ENCODE measurements at regions not wholly inside any gene's neighbourhood (a gene's known extent, or its start where the extent isn't known, plus 50 kb on each side); places are given as distances from the start of the nearest gene placed in this dataset.

GRCh38 chrX:8232406-8232805 is 61.3 kb upstream of the VCX2 start:
- no peak overlapping the region for H3K27ac Mint-ChIP-seq
- CTCF ChIA-PET, result no interaction called here
- H3K4me3 Mint-ChIP-seq, result no peak overlapping the region
- POLR2A ChIA-PET, result no interaction called here
- H3K36me3 Mint-ChIP-seq (ENCODE audit: low read depth), result no peaks in the 10 kb centered on the region
- H3K4me1 Mint-ChIP-seq, result no peaks in the 10 kb centered on the region
- DNase-seq, result no peak
- H3K9me3 Mint-ChIP-seq, result no peaks in the 10 kb centered on the region
- H3K27me3 Mint-ChIP-seq, result no peaks in the 10 kb centered on the region

- CTCF ChIA-PET, result no interaction called here
- no peaks in the 10 kb centered on the region for H3K9me3 Mint-ChIP-seq
- H3K4me3 Mint-ChIP-seq, result no peak overlapping the region
- no peaks in the 10 kb centered on the region for H3K36me3 Mint-ChIP-seq (ENCODE audit: low read depth)
- no peak for DNase-seq
- POLR2A ChIA-PET, result no interaction called here
- no peaks in the 10 kb centered on the region for H3K27me3 Mint-ChIP-seq
- H3K4me1 Mint-ChIP-seq, result no peaks in the 10 kb centered on the region
- H3K27ac Mint-ChIP-seq, result no peak overlapping the region
Observed at GRCh38 chrX:8233091-8233490, 62.0 kb upstream of the VCX2 start.

DNA sequence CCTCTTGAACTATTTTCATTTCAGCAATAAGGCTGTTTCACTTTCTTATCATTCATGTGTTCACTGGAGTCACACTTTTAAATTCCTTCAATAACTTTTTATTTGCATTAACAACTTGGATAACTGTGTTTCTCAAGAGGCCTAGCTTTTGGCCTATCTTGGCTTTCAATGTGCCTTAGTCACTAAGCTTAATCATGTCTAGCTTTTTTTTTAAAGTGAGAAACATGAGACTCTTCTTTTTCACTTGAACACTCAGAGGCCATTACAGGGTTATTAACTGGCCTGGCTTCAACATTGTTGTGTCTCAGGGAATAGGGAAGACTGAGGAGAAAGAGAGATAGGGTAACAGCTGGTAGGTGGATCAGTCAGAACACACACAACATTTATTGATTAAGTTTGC is 64.0 kb upstream of the VCX2 start:
- H3K4me1 Mint-ChIP-seq, result no peaks in the 10 kb centered on the region

GRCh38 chrX:8237718-8238117 is 66.7 kb upstream of the VCX2 start:
- no peak for DNase-seq
- ChIA-PET CTCF (no interaction called here), POLR2A (no interaction called here)
- no peak overlapping the region for H3K27ac Mint-ChIP-seq
- peaks cover 4% of the 10 kb centered on the region for H3K9me3 Mint-ChIP-seq
- H3K4me3 Mint-ChIP-seq, result no peak overlapping the region
- no peaks in the 10 kb centered on the region for H3K27me3 Mint-ChIP-seq
- H3K4me1 Mint-ChIP-seq, result no peaks in the 10 kb centered on the region
- H3K36me3 Mint-ChIP-seq (ENCODE audit: low read depth), result no peaks in the 10 kb centered on the region

More for the DNA sequence above, 64.0 kb upstream of the VCX2 start:
- no peak for DNase-seq
- ChIA-PET CTCF (no interaction called here), POLR2A (no interaction called here)
- H3K27ac Mint-ChIP-seq, result no peak overlapping the region
- H3K4me3 Mint-ChIP-seq, result no peak overlapping the region
- H3K36me3 Mint-ChIP-seq (ENCODE audit: low read depth), result no peaks in the 10 kb centered on the region
- H3K9me3 Mint-ChIP-seq, result no peaks in the 10 kb centered on the region
- H3K27me3 Mint-ChIP-seq, result no peaks in the 10 kb centered on the region

GRCh38 chrX:8242431-8243020 is 71.5 kb upstream of the VCX2 start:
- ChIA-PET POLR2A (no interaction called here), CTCF (no interaction called here)
- no peak overlapping the region for H3K4me3 Mint-ChIP-seq
- no peaks in the 10 kb centered on the region for H3K36me3 Mint-ChIP-seq (ENCODE audit: low read depth)
- H3K27me3 Mint-ChIP-seq, result no peaks in the 10 kb centered on the region
- no peaks in the 10 kb centered on the region for H3K4me1 Mint-ChIP-seq
- H3K27ac Mint-ChIP-seq, result no peak overlapping the region
- peaks cover 4% of the 10 kb centered on the region for H3K9me3 Mint-ChIP-seq
- no peak for DNase-seq

DNA sequence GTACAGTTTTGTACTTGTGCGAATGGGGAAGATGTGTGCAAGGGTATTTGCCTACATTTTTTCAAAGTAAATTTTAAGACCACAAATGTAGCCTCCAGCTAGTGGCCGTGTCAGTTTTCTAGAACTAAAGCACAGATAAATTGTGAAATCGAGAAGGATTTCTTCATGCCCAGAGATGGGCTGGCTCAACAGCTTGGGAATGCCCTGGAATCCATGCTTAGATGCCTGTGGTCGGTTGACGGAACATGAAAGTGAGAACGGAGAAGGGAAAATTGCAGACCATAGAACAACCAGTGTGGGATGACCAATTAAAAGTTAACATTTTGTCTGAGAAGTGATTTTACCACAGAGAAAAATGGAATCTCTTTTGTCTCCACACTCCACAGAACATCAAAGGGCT is 73.2 kb upstream of the VCX2 start:
- H3K27ac Mint-ChIP-seq, result no peak overlapping the region
- POLR2A ChIA-PET, result no interaction called here
- H3K36me3 Mint-ChIP-seq (ENCODE audit: low read depth), result no peaks in the 10 kb centered on the region
- H3K9me3 Mint-ChIP-seq, result peaks cover 4% of the 10 kb centered on the region
- CTCF ChIA-PET, result no interaction called here
- no peaks in the 10 kb centered on the region for H3K27me3 Mint-ChIP-seq
- H3K4me1 Mint-ChIP-seq, result no peaks in the 10 kb centered on the region
- no peak overlapping the region for H3K4me3 Mint-ChIP-seq
- no peak for DNase-seq

- H3K27me3 Mint-ChIP-seq, result no peaks in the 10 kb centered on the region
- peaks cover 4% of the 10 kb centered on the region for H3K9me3 Mint-ChIP-seq
- ChIA-PET POLR2A (no interaction called here), CTCF (no interaction called here)
- H3K36me3 Mint-ChIP-seq (ENCODE audit: low read depth), result no peaks in the 10 kb centered on the region
- no peaks in the 10 kb centered on the region for H3K4me1 Mint-ChIP-seq
- H3K4me3 Mint-ChIP-seq, result no peak overlapping the region
- no peak overlapping the region for H3K27ac Mint-ChIP-seq
- no peak for DNase-seq
Observed at GRCh38 chrX:8245411-8245810, 74.3 kb upstream of the VCX2 start.

DNA sequence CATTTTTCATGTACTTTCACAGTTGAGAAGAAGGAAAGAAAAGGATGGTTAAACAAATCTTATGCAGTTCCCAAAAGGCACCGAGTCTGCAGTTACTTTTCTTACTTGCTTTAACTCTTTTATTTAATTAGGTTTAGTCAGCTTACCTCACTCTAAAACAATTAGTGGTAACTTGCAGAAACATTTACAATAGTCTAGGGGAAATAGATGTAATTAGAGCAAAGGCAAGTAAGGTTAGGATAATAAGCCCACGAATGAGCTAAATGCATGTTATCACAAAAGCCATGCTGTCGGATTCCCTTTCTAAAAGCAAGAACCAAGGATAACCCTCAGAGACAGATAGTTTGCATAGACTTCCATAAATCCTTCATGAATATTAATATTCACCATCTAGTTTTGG is 82.0 kb upstream of the VCX2 start:
- CTCF ChIA-PET, result no interaction called here
- Mint-ChIP-seq H3K27ac (no peak overlapping the region), H3K9me3 (peaks cover 4% of the 10 kb centered on the region), H3K4me1 (no peaks in the 10 kb centered on the region), H3K4me3 (no peak overlapping the region), H3K36me3 (ENCODE audit: low read depth) (no peaks in the 10 kb centered on the region), H3K27me3 (no peaks in the 10 kb centered on the region)
- no peak for DNase-seq
- POLR2A ChIA-PET, result no interaction called here

GRCh38 chrX:8254401-8254800 is 83.3 kb upstream of the VCX2 start:
- Mint-ChIP-seq H3K36me3 (ENCODE audit: low read depth) (no peaks in the 10 kb centered on the region), H3K27me3 (no peaks in the 10 kb centered on the region), H3K4me1 (no peaks in the 10 kb centered on the region), H3K27ac (no peak overlapping the region), H3K4me3 (no peak overlapping the region), H3K9me3 (peaks cover 4% of the 10 kb centered on the region)
- POLR2A ChIA-PET, result no interaction called here
- DNase-seq, result no peak
- CTCF ChIA-PET, result no interaction called here

DNA sequence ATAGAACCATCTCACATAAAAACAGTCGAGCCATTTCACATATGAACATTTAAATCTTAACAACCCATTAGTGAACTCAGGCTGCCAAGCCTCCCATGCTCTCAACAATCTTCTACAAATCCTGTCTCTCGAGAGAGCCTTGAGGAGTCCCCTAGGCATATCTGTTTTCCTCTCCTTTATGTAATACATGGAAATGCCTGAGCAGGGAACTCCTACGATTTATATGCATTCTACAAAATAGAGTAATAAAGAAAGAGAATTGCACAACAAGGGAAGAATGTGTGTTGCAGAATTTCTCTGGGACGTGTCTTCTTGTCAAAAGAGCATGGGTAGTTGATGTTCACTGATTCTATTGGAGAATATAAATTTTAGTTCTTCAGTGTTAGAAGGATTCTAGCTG is 101.8 kb upstream of the VCX2 start:
- Mint-ChIP-seq H3K27ac (no peak overlapping the region), H3K9me3 (peaks cover 6% of the 10 kb centered on the region), H3K4me1 (no peaks in the 10 kb centered on the region), H3K36me3 (ENCODE audit: low read depth) (no peaks in the 10 kb centered on the region), H3K27me3 (no peaks in the 10 kb centered on the region), H3K4me3 (no peak overlapping the region)
- DNase-seq, result no peak
- ChIA-PET CTCF (no interaction called here), POLR2A (no interaction called here)

DNA sequence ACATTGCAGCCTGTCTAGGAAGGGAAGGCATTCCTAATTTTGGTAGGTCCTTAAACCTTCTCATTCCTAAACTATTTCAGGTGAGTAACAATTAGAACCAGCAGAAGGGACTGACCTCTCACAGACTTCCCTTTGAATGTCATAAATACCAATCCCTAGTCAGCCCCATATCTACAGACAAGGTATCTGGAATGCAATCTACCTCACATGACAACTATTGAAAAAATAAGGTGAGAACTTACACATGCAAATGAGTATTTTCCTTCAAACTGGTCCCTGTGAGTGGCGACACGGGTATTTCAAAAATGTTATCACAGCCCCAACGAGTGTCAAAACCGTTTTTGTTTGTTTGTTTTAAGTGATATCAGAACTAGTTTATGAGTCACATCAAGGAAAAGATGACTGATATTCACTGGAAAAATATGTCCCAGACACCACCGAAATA is 102.4 kb upstream of the VCX2 start:
- CTCF ChIA-PET, result no interaction called here
- H3K27me3 Mint-ChIP-seq, result no peaks in the 10 kb centered on the region
- DNase-seq, result no peak
- no peaks in the 10 kb centered on the region for H3K36me3 Mint-ChIP-seq (ENCODE audit: low read depth)
- POLR2A ChIA-PET, result no interaction called here
- H3K4me3 Mint-ChIP-seq, result no peak overlapping the region
- H3K9me3 Mint-ChIP-seq, result peaks cover 6% of the 10 kb centered on the region
- no peak overlapping the region for H3K27ac Mint-ChIP-seq
- no peaks in the 10 kb centered on the region for H3K4me1 Mint-ChIP-seq

DNA sequence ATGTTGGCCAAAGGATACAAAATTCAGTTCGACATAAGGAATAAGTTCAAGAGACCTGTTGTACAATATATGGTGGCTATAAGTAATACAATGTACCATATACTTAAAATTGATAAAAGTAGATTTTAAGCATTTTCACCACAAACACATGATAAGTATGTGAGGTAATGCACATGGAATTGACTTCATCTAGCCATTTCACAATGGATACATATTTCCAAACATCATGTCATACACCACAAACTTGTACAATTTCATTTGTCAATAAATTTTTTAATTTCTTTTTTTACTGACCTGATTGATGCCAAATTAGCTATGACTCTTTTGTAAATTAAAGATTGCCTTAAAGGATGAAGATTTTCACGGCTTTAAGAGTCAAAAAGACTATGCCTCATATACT is 103.1 kb upstream of the VCX2 start:
- CTCF ChIA-PET, result no interaction called here
- H3K36me3 Mint-ChIP-seq (ENCODE audit: low read depth), result no peaks in the 10 kb centered on the region

GRCh38 chrX:8278557-8278956 is 107.5 kb upstream of the VCX2 start:
- CTCF ChIA-PET, result no interaction called here
- Mint-ChIP-seq H3K27me3 (no peaks in the 10 kb centered on the region), H3K36me3 (ENCODE audit: low read depth) (no peaks in the 10 kb centered on the region), H3K4me3 (no peak overlapping the region), H3K9me3 (peaks cover 6% of the 10 kb centered on the region), H3K27ac (no peak overlapping the region), H3K4me1 (no peaks in the 10 kb centered on the region)
- POLR2A ChIA-PET, result no interaction called here
- DNase-seq, result no peak

More for the DNA sequence above, 103.1 kb upstream of the VCX2 start:
- Mint-ChIP-seq H3K4me3 (no peak overlapping the region), H3K4me1 (no peaks in the 10 kb centered on the region), H3K9me3 (peaks cover 6% of the 10 kb centered on the region), H3K27me3 (no peaks in the 10 kb centered on the region), H3K27ac (no peak overlapping the region)
- POLR2A ChIA-PET, result no interaction called here
- DNase-seq, result no peak

GRCh38 chrX:8279323-8279722 is 108.3 kb upstream of the VCX2 start:
- no peak overlapping the region for H3K27ac Mint-ChIP-seq

DNA sequence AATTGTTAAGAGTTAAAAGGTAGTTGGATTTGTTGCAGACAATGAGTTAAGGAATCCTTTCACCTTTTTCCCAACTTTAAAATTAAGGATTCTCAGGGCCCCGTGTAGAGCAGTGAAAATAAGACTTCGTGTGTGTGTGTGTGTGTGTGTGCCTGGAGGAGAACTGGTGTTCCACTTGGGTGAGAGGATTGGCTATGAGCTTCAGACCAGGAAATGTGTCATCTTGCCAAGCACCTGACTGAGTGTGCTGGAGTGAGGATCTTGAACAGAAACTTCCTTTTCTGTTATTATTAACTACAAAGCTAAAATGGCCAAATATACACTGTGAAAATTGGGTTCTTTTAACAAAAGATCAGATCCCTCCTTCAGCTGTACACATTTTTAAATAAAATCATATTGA is 113.1 kb upstream of the VCX2 start:
- H3K27me3 Mint-ChIP-seq, result no peaks in the 10 kb centered on the region
- H3K36me3 Mint-ChIP-seq (ENCODE audit: low read depth), result no peaks in the 10 kb centered on the region
- H3K9me3 Mint-ChIP-seq, result no peaks in the 10 kb centered on the region
- DNase-seq, result no peak
- CTCF ChIA-PET, result no interaction called here
- no peak overlapping the region for H3K27ac Mint-ChIP-seq
- POLR2A ChIA-PET, result no interaction called here
- H3K4me3 Mint-ChIP-seq, result no peak overlapping the region
- H3K4me1 Mint-ChIP-seq, result no peaks in the 10 kb centered on the region

More at GRCh38 chrX:8279323-8279722, 108.3 kb upstream of the VCX2 start:
- no peak for DNase-seq
- Mint-ChIP-seq H3K4me3 (no peak overlapping the region), H3K27me3 (no peaks in the 10 kb centered on the region), H3K9me3 (peaks cover 6% of the 10 kb centered on the region), H3K4me1 (no peaks in the 10 kb centered on the region), H3K36me3 (ENCODE audit: low read depth) (no peaks in the 10 kb centered on the region)
- ChIA-PET POLR2A (no interaction called here), CTCF (no interaction called here)
